ENCODE measurements at regions not wholly inside any gene's neighbourhood (a gene's known extent, or its start where the extent isn't known, plus 50 kb on each side); places are given as distances from the start of the nearest gene placed in this dataset.
A peak's percentile ranks its signal among the peaks of the same experiment; 100 is the strongest.
"Not testable (repeated sequence)": the region's sequence is repeated elsewhere in the genome, so short reads cannot be mapped to it uniquely, and the experiment has no call there.

GRCh38 chr1:101122452-101123166 lies 97.0 kb upstream of the DPH5 start:
- DNase-seq (ENCODE audit: low spot score), result no peak

- no peak for DNase-seq (ENCODE audit: low spot score)
These were observed 96.4 kb upstream of the DPH5 start for GRCh38 chr1:101121975-101122374.

GRCh38 chr1:101121504-101121903 lies 95.9 kb upstream of the DPH5 start:
- DNase-seq (ENCODE audit: low spot score), result no peak

- DNase-seq (ENCODE audit: low spot score), result no peak
These were observed 95.3 kb upstream of the DPH5 start for GRCh38 chr1:101120868-101121267.

- DNase-seq (ENCODE audit: low spot score), result no peak
These were observed 93.7 kb upstream of the DPH5 start for GRCh38 chr1:101119289-101119688.

GRCh38 chr1:101116006-101116405 lies 90.4 kb upstream of the DPH5 start:
- no peak for DNase-seq (ENCODE audit: low spot score)

- DNase-seq (ENCODE audit: low spot score), result no peak
These were observed 89.5 kb upstream of the DPH5 start for GRCh38 chr1:101115112-101115511.

- DNase-seq (ENCODE audit: low spot score), result not testable (repeated sequence)
These were observed 88.5 kb upstream of the DPH5 start for GRCh38 chr1:101114128-101114527.

GRCh38 chr1:101112051-101112780 lies 86.6 kb upstream of the DPH5 start:
- DNase-seq (ENCODE audit: low spot score), result peak; percentile 73

GRCh38 chr1:101111461-101111860 lies 85.9 kb upstream of the DPH5 start:
- no peak for DNase-seq (ENCODE audit: low spot score)

GRCh38 chr1:101109791-101110190 lies 84.2 kb upstream of the DPH5 start:
- DNase-seq (ENCODE audit: low spot score), result no peak

GRCh38 chr1:101108111-101108500 lies 82.5 kb upstream of the DPH5 start:
- no peak for DNase-seq (ENCODE audit: low spot score)

- DNase-seq (ENCODE audit: low spot score), result no peak
These were observed 82.0 kb upstream of the DPH5 start for GRCh38 chr1:101107496-101108110.

GRCh38 chr1:101105877-101106276 lies 80.3 kb upstream of the DPH5 start:
- no peak for DNase-seq (ENCODE audit: low spot score)

- no peak for DNase-seq (ENCODE audit: low spot score)
These were observed 77.0 kb upstream of the DPH5 start for GRCh38 chr1:101102426-101103156.

- DNase-seq (ENCODE audit: low spot score), result no peak
These were observed 75.8 kb upstream of the DPH5 start for GRCh38 chr1:101101360-101101759.

- DNase-seq (ENCODE audit: low spot score), result no peak
These were observed 75.1 kb upstream of the DPH5 start for GRCh38 chr1:101100674-101101073.

- no peak for DNase-seq (ENCODE audit: low spot score)
These were observed 73.3 kb upstream of the DPH5 start for GRCh38 chr1:101098907-101099306.

- DNase-seq (ENCODE audit: low spot score), result no peak
These were observed 72.7 kb upstream of the DPH5 start for GRCh38 chr1:101098327-101098726.

- no peak for DNase-seq (ENCODE audit: low spot score)
These were observed 64.2 kb upstream of the DPH5 start for GRCh38 chr1:101089613-101090338.

GRCh38 chr1:101088431-101088830 lies 62.8 kb upstream of the DPH5 start:
- no peak for DNase-seq (ENCODE audit: low spot score)

- DNase-seq (ENCODE audit: low spot score), result no peak
These were observed 61.2 kb upstream of the DPH5 start for GRCh38 chr1:101086783-101087182.

All from NAMALWA (cell line).